ENCODE measurements at regions not wholly inside any gene's neighbourhood (a gene's known extent, or its start where the extent isn't known, plus 50 kb on each side); places are given as distances from the start of the nearest gene placed in this dataset.

- no TSS peak for BruUV-seq (replicated peaks)
- H3K9ac ChIP-seq (ENCODE audit: low read length) = no peak overlapping the region
- intact Hi-C loops (cut with micrococcal nuclease) = no loop called here
- H3K4me2 ChIP-seq (ENCODE audit: low read length) = no peak overlapping the region
- ChIA-PET RAD21 (ENCODE audit: low non-redundant PET in 1 of 2, low total read pairs in 2 of 2, uncharacterized antibody in 2 of 2, unreplicated experiment in 2 of 2) (no interaction called here), POLR2A (no interaction called here), CTCF (interaction anchor here (0.6 kb wide), 3 partner anchors 11 to 180 kb away, joined by 3 to 4 read pairs (median 3); no protein-coding TSS in a partner anchor)
- ATAC-seq = 0 out of 2 replicates have a peak, but pooled peaks have one; percentile 52
- no peaks in the 10 kb centered on the region for H3K9me3 ChIP-seq (ENCODE audit: control insufficient read depth in 1 of 2, insufficient read depth in 1 of 2, low read depth in 1 of 2, low read length in 2 of 2)
- no peaks in the 10 kb centered on the region for H3K9me2 ChIP-seq (ENCODE audit: insufficient read depth)
- no peak overlapping the region for H3K4me3 ChIP-seq (replicated peaks in 1 of 2; ENCODE audit: low read depth in 1 of 2, low read length in 2 of 2)
- H3K4me1 ChIP-seq (ENCODE audit: control insufficient read depth in 1 of 2, insufficient read depth in 2 of 2, low read length in 2 of 2) = no peaks in the 10 kb centered on the region
- H3K27me3 ChIP-seq (ENCODE audit: insufficient read depth, low read length) = 0 out of 2 replicates have a peak, but pooled peaks cover 5% of the 10 kb centered on the region
- H3K27ac ChIP-seq (ENCODE audit: low read depth, low read length) = no peak overlapping the region
- no peaks in the 10 kb centered on the region for H3K79me2 ChIP-seq (ENCODE audit: insufficient read depth, low read length)
- no peaks in the 10 kb centered on the region for H4K20me1 ChIP-seq (ENCODE audit: insufficient read depth)
- no peak for DNase-seq (ENCODE audit: low read depth, low spot score)
- no peaks in the 10 kb centered on the region for H3K36me3 ChIP-seq (ENCODE audit: control insufficient read depth in 1 of 2, insufficient read depth in 2 of 2, low read length in 2 of 2)
- no peak overlapping the region for H2AFZ ChIP-seq (ENCODE audit: low read depth, low read length, poor library complexity, severe bottlenecking)
- TF ChIP-seq EZH2phosphoT487 (IDR thresholded peaks at IDR 0.05; ENCODE audit: borderline replicate concordance) (no peak), RAD21 (IDR thresholded peaks at IDR 0.05; ENCODE audit: low read depth) (peak; percentile 22; the same call in 1 of the 2 replicates)
Measured at GRCh38 chr12:115569345-115570068, 708.0 kb downstream of the MED13L start.

- RAD21 ChIA-PET (ENCODE audit: low non-redundant PET in 1 of 2, low total read pairs in 2 of 2, uncharacterized antibody in 2 of 2, unreplicated experiment in 2 of 2) = no interaction called here
- no peak overlapping the region for H3K27ac ChIP-seq (ENCODE audit: low read depth, low read length)
- no peak overlapping the region for H2AFZ ChIP-seq (ENCODE audit: low read depth, low read length, poor library complexity, severe bottlenecking)
- no peaks in the 10 kb centered on the region for H3K4me1 ChIP-seq (ENCODE audit: control insufficient read depth in 1 of 2, insufficient read depth in 2 of 2, low read length in 2 of 2)
- intact Hi-C loops (cut with micrococcal nuclease) = no loop called here
- H3K9ac ChIP-seq (ENCODE audit: low read length) = no peak overlapping the region
- CTCF ChIA-PET = no interaction called here
- H3K9me3 ChIP-seq (ENCODE audit: control insufficient read depth in 1 of 2, insufficient read depth in 1 of 2, low read depth in 1 of 2, low read length in 2 of 2) = no peaks in the 10 kb centered on the region
- no peak for TF ChIP-seq EGR1 (IDR thresholded peaks at IDR 0.05; ENCODE audit: low read depth)
- H3K79me2 ChIP-seq (ENCODE audit: insufficient read depth, low read length) = no peaks in the 10 kb centered on the region
- no peaks in the 10 kb centered on the region for H3K36me3 ChIP-seq (ENCODE audit: control insufficient read depth in 1 of 2, insufficient read depth in 2 of 2, low read length in 2 of 2)
- no peak overlapping the region for H3K4me2 ChIP-seq (ENCODE audit: low read length)
- DNase-seq (ENCODE audit: low read depth, low spot score) (no peak), ATAC-seq (no peak)
- POLR2A ChIA-PET = no interaction called here
- H3K4me3 ChIP-seq (replicated peaks in 1 of 2; ENCODE audit: low read depth in 1 of 2, low read length in 2 of 2) = no peak overlapping the region
- no peaks in the 10 kb centered on the region for H4K20me1 ChIP-seq (ENCODE audit: insufficient read depth)
- BruUV-seq (replicated peaks) = no TSS peak
- H3K9me2 ChIP-seq (ENCODE audit: insufficient read depth) = no peaks in the 10 kb centered on the region
- H3K27me3 ChIP-seq (ENCODE audit: insufficient read depth, low read length) = no peaks in the 10 kb centered on the region
Measured at GRCh38 chr12:115558281-115558680, 719.2 kb downstream of the MED13L start.

Data from HCT116 (cell line).